Sigmoid colon (tissue), 3 donors: ENCODE measurements at regions not wholly inside any gene's neighbourhood (a gene's known extent, or its start where the extent isn't known, plus 50 kb on each side); places are given as distances from the start of the nearest gene placed in this dataset.

ENCODE experiments used
- CTCF ChIP-seq, 4 experiments: fragments of 450-650 bp in 3 of 4; fragments of 200-600 bp in 1 of 4; IDR thresholded peaks; one replicate each; pipeline ENCODE4 v1.5.1; 2016 to 2019; ENCODE audit warnings: antibody characterized with exemption in 4 of 4, mild to moderate bottlenecking in 3 of 4, moderate library complexity in 2 of 4
- POLR2A ChIP-seq, 2 donors: fragments of 450-650 bp; IDR thresholded peaks; one replicate each; pipeline ENCODE4 v1.6.1; 2016; ENCODE audit warnings: antibody characterized with exemption in 2 of 2, mild to moderate bottlenecking in 2 of 2, moderate library complexity in 2 of 2

DNA sequence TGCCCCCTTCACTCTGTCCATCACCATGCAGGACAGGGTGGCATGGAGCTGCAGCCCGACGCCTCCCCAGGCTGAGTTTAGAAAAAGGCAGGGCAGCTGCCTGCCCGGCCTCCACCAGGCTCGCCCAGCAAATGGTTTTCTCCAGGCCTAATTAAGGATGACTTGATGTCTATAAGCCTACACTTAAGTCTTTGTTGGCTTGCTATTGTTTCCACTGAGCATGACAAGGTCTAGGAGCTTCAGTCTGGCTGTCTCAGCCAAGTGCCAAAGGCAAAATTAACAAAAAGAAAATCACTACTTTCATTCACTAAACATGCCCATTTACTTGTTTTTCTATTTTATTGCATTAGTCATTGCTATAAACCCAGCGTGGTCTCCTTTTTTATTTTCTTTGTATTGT is 372.2 kb downstream of the INSIG2 start:
- TF ChIP-seq CTCF (IDR thresholded peaks at IDR 0.05) (no peak), POLR2A (IDR thresholded peaks at IDR 0.05) (no peak)
